ENCODE measurements at regions not wholly inside any gene's neighbourhood (a gene's known extent, or its start where the extent isn't known, plus 50 kb on each side); places are given as distances from the start of the nearest gene placed in this dataset.

- TF ChIP-seq CTCF (conservative IDR thresholded peaks at IDR 0.05; ENCODE audit: low read depth, low read length) (no peak), EZH2 (IDR thresholded peaks at IDR 0.05; ENCODE audit: borderline replicate concordance, low read depth, low read length, poor library complexity, severe bottlenecking) (no peak)
Measured at GRCh38 chr4:11178433-11178832, 250.3 kb downstream of the HS3ST1 start.

Measured in A673 (cell line).